ENCODE measurements at regions not wholly inside any gene's neighbourhood (a gene's known extent, or its start where the extent isn't known, plus 50 kb on each side); places are given as distances from the start of the nearest gene placed in this dataset.

GRCh38 chr10:26624006-26624405, 73.5 kb upstream of the PDSS1 start:
- no peaks in the 10 kb centered on the region for H3K9me2 ChIP-seq (replicated peaks; ENCODE audit: control insufficient read depth, low read length)
- TF ChIP-seq EZH2phosphoT487 (IDR thresholded peaks at IDR 0.05; ENCODE audit: borderline replicate concordance, low read length) (no peak), CTCF (IDR thresholded peaks at IDR 0.05; ENCODE audit: low read depth, low read length, poor library complexity, severe bottlenecking) (no peak)
- no peaks in the 10 kb centered on the region for H3K9me3 ChIP-seq (ENCODE audit: control insufficient read depth, insufficient read depth, low read length)
- no peak overlapping the region for H3K4me3 ChIP-seq (ENCODE audit: low read length)
- H3K27ac ChIP-seq (ENCODE audit: low read depth, low read length): no peak overlapping the region
- no peaks in the 10 kb centered on the region for H3K79me2 ChIP-seq (ENCODE audit: control insufficient read depth, low read length)
- peaks cover 13% of the 10 kb centered on the region; the same call in 1 of the 2 replicates for H3K27me3 ChIP-seq (ENCODE audit: control insufficient read depth, low read length)
- no peaks in the 10 kb centered on the region for H3F3A ChIP-seq (ENCODE audit: control insufficient read depth, insufficient read depth)
- peak overlapping the region; percentile 11; the same call in 1 of the 2 replicates for H3K4me2 ChIP-seq (ENCODE audit: low read length)
- no peaks in the 10 kb centered on the region for H3K36me3 ChIP-seq (ENCODE audit: control insufficient read depth, low read length)
- H3K4me1 ChIP-seq (ENCODE audit: control insufficient read depth, low read length): peaks cover 17% of the 10 kb centered on the region
- H4K20me1 ChIP-seq (ENCODE audit: control insufficient read depth, insufficient read depth, low read depth, low read length): no peaks in the 10 kb centered on the region

GRCh38 chr10:26626066-26626465, 71.4 kb upstream of the PDSS1 start:
- Histone ChIP-seq H3K9me2 (replicated peaks; ENCODE audit: control insufficient read depth, low read length) (no peaks in the 10 kb centered on the region), H3K79me2 (ENCODE audit: control insufficient read depth, low read length) (no peaks in the 10 kb centered on the region), H3K4me2 (ENCODE audit: low read length) (no peak overlapping the region), H4K20me1 (ENCODE audit: control insufficient read depth, insufficient read depth, low read depth, low read length) (no peaks in the 10 kb centered on the region), H3K9me3 (ENCODE audit: control insufficient read depth, insufficient read depth, low read length) (no peaks in the 10 kb centered on the region), H3K4me1 (ENCODE audit: control insufficient read depth, low read length) (peaks cover 17% of the 10 kb centered on the region), H3F3A (ENCODE audit: control insufficient read depth, insufficient read depth) (no peaks in the 10 kb centered on the region), H3K4me3 (ENCODE audit: low read length) (no peak overlapping the region), H3K36me3 (ENCODE audit: control insufficient read depth, low read length) (no peaks in the 10 kb centered on the region), H3K27ac (ENCODE audit: low read depth, low read length) (no peak overlapping the region), H3K27me3 (ENCODE audit: control insufficient read depth, low read length) (peaks cover 10% of the 10 kb centered on the region; the same call in 1 of the 2 replicates)
- TF ChIP-seq CTCF (IDR thresholded peaks at IDR 0.05; ENCODE audit: low read depth, low read length, poor library complexity, severe bottlenecking): no peak
- no peak for TF ChIP-seq EZH2phosphoT487 (IDR thresholded peaks at IDR 0.05; ENCODE audit: borderline replicate concordance, low read length)

- no peaks in the 10 kb centered on the region for H3F3A ChIP-seq (ENCODE audit: control insufficient read depth, insufficient read depth)
- 0 out of 2 replicates have a peak, but pooled peaks cover 3% of the 10 kb centered on the region for H3K27me3 ChIP-seq (ENCODE audit: control insufficient read depth, low read length)
- no peaks in the 10 kb centered on the region for H3K9me3 ChIP-seq (ENCODE audit: control insufficient read depth, insufficient read depth, low read length)
- no peaks in the 10 kb centered on the region for H3K9me2 ChIP-seq (replicated peaks; ENCODE audit: control insufficient read depth, low read length)
- no peaks in the 10 kb centered on the region for H4K20me1 ChIP-seq (ENCODE audit: control insufficient read depth, insufficient read depth, low read depth, low read length)
- no peaks in the 10 kb centered on the region for H3K36me3 ChIP-seq (ENCODE audit: control insufficient read depth, low read length)
- TF ChIP-seq CTCF (IDR thresholded peaks at IDR 0.05; ENCODE audit: low read depth, low read length, poor library complexity, severe bottlenecking) (no peak), EZH2phosphoT487 (IDR thresholded peaks at IDR 0.05; ENCODE audit: borderline replicate concordance, low read length) (no peak)
- no peak overlapping the region for H3K4me3 ChIP-seq (ENCODE audit: low read length)
- H3K4me1 ChIP-seq (ENCODE audit: control insufficient read depth, low read length): peaks cover 14% of the 10 kb centered on the region
- no peak overlapping the region for H3K27ac ChIP-seq (ENCODE audit: low read depth, low read length)
- H3K4me2 ChIP-seq (ENCODE audit: low read length): no peak overlapping the region
- no peaks in the 10 kb centered on the region for H3K79me2 ChIP-seq (ENCODE audit: control insufficient read depth, low read length)
Observed at GRCh38 chr10:26627324-26627723, 70.2 kb upstream of the PDSS1 start.
